SK-N-DZ (cell line): ENCODE measurements at regions not wholly inside any gene's neighbourhood (a gene's known extent, or its start where the extent isn't known, plus 50 kb on each side); places are given as distances from the start of the nearest gene placed in this dataset.

Experiments
- DNase-seq: peaks from one replicate; pipeline ENCODE4 v3.0.0-alpha.2; 2015; ENCODE audit warnings: low spot score

- DNase-seq, result no peak
Observed at GRCh38 chr11:70535191-70535971, 137.1 kb downstream of the CTTN start.

GRCh38 chr11:70536051-70536877, 137.9 kb downstream of the CTTN start:
- no peak for DNase-seq

GRCh38 chr11:70537576-70538571, 139.5 kb downstream of the CTTN start:
- DNase-seq, result no peak

- no peak for DNase-seq
Observed at GRCh38 chr11:70538641-70539359, 140.5 kb downstream of the CTTN start.

- no peak for DNase-seq
Observed at GRCh38 chr11:70539360-70540095, 141.2 kb downstream of the CTTN start.

- DNase-seq, result no peak
Observed at GRCh38 chr11:70540196-70540595, 141.9 kb downstream of the CTTN start.

GRCh38 chr11:70541176-70541575, 142.8 kb downstream of the CTTN start:
- no peak for DNase-seq

GRCh38 chr11:70541699-70542098, 143.4 kb downstream of the CTTN start:
- DNase-seq, result no peak

- no peak for DNase-seq
Observed at GRCh38 chr11:70542406-70542805, 144.1 kb downstream of the CTTN start.

GRCh38 chr11:70542811-70543210, 144.5 kb downstream of the CTTN start:
- no peak for DNase-seq

- no peak for DNase-seq
Observed at GRCh38 chr11:70543611-70544010, 145.3 kb downstream of the CTTN start.

- DNase-seq, result no peak
Observed at GRCh38 chr11:70544067-70544773, 145.9 kb downstream of the CTTN start.

- DNase-seq, result no peak
Observed at GRCh38 chr11:70544774-70545609, 146.7 kb downstream of the CTTN start.

GRCh38 chr11:70545610-70545912, 147.2 kb downstream of the CTTN start:
- DNase-seq, result no peak

GRCh38 chr11:70546191-70546940, 148.0 kb downstream of the CTTN start:
- DNase-seq, result no peak

GRCh38 chr11:70547386-70547785, 149.1 kb downstream of the CTTN start:
- DNase-seq, result no peak

GRCh38 chr11:70547821-70548670, 149.7 kb downstream of the CTTN start:
- DNase-seq, result no peak
